H1 (cell line): ENCODE measurements at regions not wholly inside any gene's neighbourhood (a gene's known extent, or its start where the extent isn't known, plus 50 kb on each side); places are given as distances from the start of the nearest gene placed in this dataset.

ENCODE experiments used
- BCL11A ChIP-seq, 2 experiments: IDR thresholded peaks; one replicate each; pipeline ENCODE4 v1.6.1; 2011; ENCODE audit warnings: low read depth in 2 of 2, low read length in 2 of 2, mild to moderate bottlenecking in 2 of 2
- GABPA ChIP-seq: IDR thresholded peaks from 2 replicates; pipeline ENCODE4 v1.6.1; 2011; ENCODE audit warnings: mild to moderate bottlenecking, low read length, moderate library complexity, borderline replicate concordance; ENCODE audit not compliant: insufficient read depth
- MAX ChIP-seq: IDR thresholded peaks from 2 replicates; pipeline ENCODE4 v1.6.1; 2012; ENCODE audit warnings: inconsistent platforms
- RNF2 ChIP-seq: fragments of 200-900, 300-1000 bp; sonication (generic); IDR thresholded peaks from 2 replicates; pipeline ENCODE4 v1.7.1; 2016; ENCODE audit warnings: borderline replicate concordance, low read depth, mild to moderate bottlenecking, antibody characterized with exemption, low read length; ENCODE audit not compliant: poor library complexity, severe bottlenecking; ENCODE audit errors: missing control alignments
- SAP30 ChIP-seq: fragments of 300-600 bp; sonication (generic); IDR thresholded peaks from 2 replicates; pipeline ENCODE4 v1.7.1; 2012; ENCODE audit warnings: low read length, moderate library complexity, mild to moderate bottlenecking, inconsistent platforms; ENCODE audit not compliant: insufficient read depth, insufficient replicate concordance
- TEAD4 ChIP-seq: IDR thresholded peaks from 2 replicates; pipeline ENCODE4 v1.6.1; 2012; ENCODE audit warnings: low read depth, low read length, inconsistent platforms, mixed read lengths
- ZNF274 ChIP-seq: IDR thresholded peaks from 2 replicates; pipeline ENCODE4 v1.7.0; 2012; ENCODE audit warnings: low read length, borderline replicate concordance; ENCODE audit errors: extremely low read depth

- TF ChIP-seq SAP30 (no peak), MAX (no peak), GABPA (no peak), TEAD4 (no peak), BCL11A (IDR thresholded peaks at IDR 0.05; ENCODE audit: low read depth in 2 of 2, low read length in 2 of 2) (no peak), ZNF274 (no peak), RNF2 (no peak)
Measured at GRCh38 chr10:128312250-128312649, 186.0 kb upstream of the MKI67 start (continued).
